GM18909 (cell line): ENCODE measurements at regions not wholly inside any gene's neighbourhood (a gene's known extent, or its start where the extent isn't known, plus 50 kb on each side); places are given as distances from the start of the nearest gene placed in this dataset.
"Not testable (repeated sequence)": the region's sequence is repeated elsewhere in the genome, so short reads cannot be mapped to it uniquely, and the experiment has no call there.

Source experiments
- ATAC-seq: cut with Tn5 transposase; IDR thresholded peaks from one replicate; pipeline ENCODE4 v1.9.1; 2021; ENCODE audit warnings: mild to moderate bottlenecking; ENCODE audit not compliant: unreplicated experiment, poor library complexity

GRCh38 chr13:107937848-107938247 is 277.5 kb downstream of the LIG4 start:
- no peak for ATAC-seq

GRCh38 chr13:107931056-107931455 is 284.3 kb downstream of the LIG4 start:
- ATAC-seq = no peak

- ATAC-seq = no peak
Measured at GRCh38 chr13:107928762-107929161, 286.6 kb downstream of the LIG4 start.

- no peak for ATAC-seq
Measured at GRCh38 chr13:107927557-107927956, 287.8 kb downstream of the LIG4 start.

GRCh38 chr13:107926515-107926914 is 288.8 kb downstream of the LIG4 start:
- ATAC-seq = not testable (repeated sequence)

- ATAC-seq = not testable (repeated sequence)
Measured at GRCh38 chr13:107916902-107917301, 298.4 kb downstream of the LIG4 start.

GRCh38 chr13:107912745-107913144 is 302.6 kb downstream of the LIG4 start:
- no peak for ATAC-seq

- ATAC-seq = no peak
Measured at GRCh38 chr13:107907065-107907805, 308.1 kb downstream of the LIG4 start.

- no peak for ATAC-seq
Measured at GRCh38 chr13:107906131-107906530, 309.2 kb downstream of the LIG4 start.

- no peak for ATAC-seq
Measured at GRCh38 chr13:107901996-107902562, 313.3 kb downstream of the LIG4 start.

GRCh38 chr13:107901230-107901629 is 314.1 kb downstream of the LIG4 start:
- no peak for ATAC-seq

- no peak for ATAC-seq
Measured at GRCh38 chr13:107900775-107901174, 314.6 kb downstream of the LIG4 start.

GRCh38 chr13:107886118-107886517 is 329.2 kb downstream of the LIG4 start:
- no peak for ATAC-seq

- no peak for ATAC-seq
Measured at GRCh38 chr13:107884564-107884963, 330.8 kb downstream of the LIG4 start.

GRCh38 chr13:107883561-107884175 is 331.7 kb downstream of the LIG4 start:
- no peak for ATAC-seq

GRCh38 chr13:107882708-107883560 is 332.4 kb downstream of the LIG4 start:
- no peak for ATAC-seq

GRCh38 chr13:107881362-107881761 is 334.0 kb downstream of the LIG4 start:
- no peak for ATAC-seq

- no peak for ATAC-seq
Measured at GRCh38 chr13:107874456-107874855, 340.9 kb downstream of the LIG4 start.

- ATAC-seq = no peak
Measured at GRCh38 chr13:107873926-107874325, 341.4 kb downstream of the LIG4 start.

- ATAC-seq = no peak
Measured at GRCh38 chr13:107870400-107870799, 344.9 kb downstream of the LIG4 start.
